Testis (tissue), 2 donors: ENCODE measurements at regions not wholly inside any gene's neighbourhood (a gene's known extent, or its start where the extent isn't known, plus 50 kb on each side); places are given as distances from the start of the nearest gene placed in this dataset.

Experiments used
- CTCF ChIP-seq, 3 experiments: fragments of 450-650 bp in 2 of 3; fragments of 200-600 bp in 1 of 3; sonication (generic) in 1 of 3; IDR thresholded peaks; one replicate each; pipeline ENCODE4 v1.5.1; 2016 to 2019; ENCODE audit warnings: antibody characterized with exemption in 3 of 3, mild to moderate bottlenecking in 2 of 3, moderate library complexity in 1 of 3
- POLR2A ChIP-seq: fragments of 450-650 bp; IDR thresholded peaks from one replicate; pipeline ENCODE4 v1.6.1; 2017; ENCODE audit warnings: antibody characterized with exemption, mild to moderate bottlenecking, moderate library complexity

- TF ChIP-seq POLR2A (no peak), CTCF (IDR thresholded peaks at IDR 0.05) (no peak)
Measured at GRCh38 chr11:96642583-96642982, 252.8 kb downstream of the JRKL start.
